ENCODE measurements at regions not wholly inside any gene's neighbourhood (a gene's known extent, or its start where the extent isn't known, plus 50 kb on each side); places are given as distances from the start of the nearest gene placed in this dataset.

- no peak for TF ChIP-seq CTCF (IDR thresholded peaks at IDR 0.05)
- no peak for TF ChIP-seq ZFX (IDR thresholded peaks at IDR 0.05; ENCODE audit: borderline replicate concordance)
Observed at GRCh38 chr16:54342966-54343365, 56.4 kb upstream of the IRX3 start.
